ENCODE measurements at regions not wholly inside any gene's neighbourhood (a gene's known extent, or its start where the extent isn't known, plus 50 kb on each side); places are given as distances from the start of the nearest gene placed in this dataset.
"Not testable (repeated sequence)": the region's sequence is repeated elsewhere in the genome, so short reads cannot be mapped to it uniquely, and the experiment has no call there.

DNA sequence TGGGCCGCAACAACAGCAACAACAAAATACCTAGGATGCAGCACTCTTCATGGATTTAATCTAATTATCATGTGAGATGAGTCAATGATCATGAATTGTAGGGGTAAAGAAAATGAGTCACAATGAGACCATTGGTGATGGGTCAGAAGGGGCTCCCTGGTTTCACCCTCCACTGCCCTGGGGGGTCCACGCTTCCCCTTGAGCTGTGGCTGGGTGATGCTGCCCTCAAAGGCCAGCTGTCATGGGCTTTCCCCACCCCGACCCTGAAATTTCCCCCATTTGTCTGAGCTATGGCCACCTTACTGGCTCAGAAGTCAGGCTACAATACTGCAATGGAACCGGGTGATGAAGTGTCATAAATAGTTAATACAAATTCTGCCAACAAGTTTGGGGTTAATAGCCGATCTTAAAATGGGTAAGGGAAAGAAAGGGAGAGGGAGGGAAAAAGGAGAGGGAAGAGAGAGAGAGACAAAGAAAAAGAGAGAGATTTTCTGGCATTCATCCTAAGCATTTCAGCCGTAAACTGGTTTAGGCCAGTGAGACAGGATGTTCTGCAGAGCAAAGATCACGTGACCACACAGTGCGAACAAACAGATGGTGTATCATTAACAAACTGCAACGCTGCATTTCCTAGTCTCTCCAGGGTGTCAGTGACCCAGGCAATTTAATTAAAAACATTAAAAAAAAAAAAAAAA, 143.4 kb upstream of the ERRFI1 start:
- peak; percentile 28 for DNase-seq (ENCODE audit: low read depth)

GRCh38 chr1:8167936-8168335, 141.8 kb upstream of the ERRFI1 start:
- DNase-seq (ENCODE audit: low read depth): no peak

GRCh38 chr1:8166406-8166805, 140.3 kb upstream of the ERRFI1 start:
- no peak for DNase-seq (ENCODE audit: low read depth)

GRCh38 chr1:8165595-8166360, 139.7 kb upstream of the ERRFI1 start:
- no peak for DNase-seq (ENCODE audit: low read depth)

- no peak for DNase-seq (ENCODE audit: low read depth)
Observed at GRCh38 chr1:8164670-8165069, 138.6 kb upstream of the ERRFI1 start.

GRCh38 chr1:8163039-8163438, 136.9 kb upstream of the ERRFI1 start:
- no peak for DNase-seq (ENCODE audit: low read depth)

GRCh38 chr1:8162168-8162567, 136.1 kb upstream of the ERRFI1 start:
- no peak for DNase-seq (ENCODE audit: low read depth)

DNA sequence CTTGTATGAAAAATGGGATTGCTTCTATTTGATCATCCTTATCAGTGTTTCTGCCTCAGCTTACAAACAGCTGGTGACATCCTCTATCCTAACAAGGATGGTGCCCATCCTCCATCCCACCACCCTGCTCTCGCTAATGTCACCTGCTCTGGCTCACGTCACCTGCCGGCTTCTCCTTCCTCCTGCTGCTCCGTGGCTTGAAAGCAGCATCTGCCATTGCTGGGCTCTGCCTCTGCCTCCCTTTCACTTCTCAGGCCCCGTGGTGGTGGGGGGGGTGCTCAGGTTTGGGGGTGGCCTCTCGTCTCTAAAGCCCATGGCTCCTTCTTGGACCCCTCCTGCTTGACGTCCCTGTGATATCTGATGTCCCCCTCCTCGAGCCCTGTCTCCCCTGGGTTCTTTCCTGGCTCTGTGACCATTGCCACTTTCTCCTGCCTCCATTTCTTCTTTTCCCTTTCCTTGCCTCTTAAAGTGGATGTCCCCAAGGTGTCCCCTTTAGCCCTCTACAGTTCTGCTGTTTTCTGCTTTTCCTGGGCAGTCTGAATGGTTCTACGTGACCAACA, 135.5 kb upstream of the ERRFI1 start:
- DNase-seq (ENCODE audit: low read depth): no peak

DNA sequence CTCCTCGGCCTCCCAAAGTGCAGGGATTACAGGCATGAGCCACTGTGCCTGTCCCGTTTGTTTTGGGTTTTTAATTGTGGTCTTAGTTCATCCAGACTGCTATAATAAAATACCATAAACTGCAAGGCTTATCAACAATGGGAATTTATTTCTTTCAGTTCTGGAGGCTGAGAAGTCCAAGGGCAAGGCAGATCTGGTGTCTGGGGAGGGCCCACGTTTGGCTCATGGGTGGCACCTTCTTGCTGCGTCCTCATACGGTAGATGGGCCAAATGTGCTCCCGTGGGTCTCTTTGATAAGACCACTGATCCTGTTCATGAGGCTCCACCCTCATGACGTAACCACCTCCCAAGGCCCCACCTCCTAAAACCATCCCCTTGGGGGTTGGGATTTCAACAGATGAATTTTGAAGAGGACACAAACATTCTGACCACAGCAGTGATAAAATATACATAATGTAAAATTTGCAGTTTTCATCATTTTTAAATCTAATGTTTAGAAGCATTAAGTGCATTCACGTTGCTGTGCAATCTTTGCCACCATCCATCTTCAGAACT, 133.4 kb upstream of the ERRFI1 start:
- DNase-seq (ENCODE audit: low read depth): no peak

- DNase-seq (ENCODE audit: low read depth): no peak
Observed at GRCh38 chr1:8158995-8159394, 132.9 kb upstream of the ERRFI1 start.

GRCh38 chr1:8157765-8158164, 131.7 kb upstream of the ERRFI1 start:
- no peak for DNase-seq (ENCODE audit: low read depth)

DNA sequence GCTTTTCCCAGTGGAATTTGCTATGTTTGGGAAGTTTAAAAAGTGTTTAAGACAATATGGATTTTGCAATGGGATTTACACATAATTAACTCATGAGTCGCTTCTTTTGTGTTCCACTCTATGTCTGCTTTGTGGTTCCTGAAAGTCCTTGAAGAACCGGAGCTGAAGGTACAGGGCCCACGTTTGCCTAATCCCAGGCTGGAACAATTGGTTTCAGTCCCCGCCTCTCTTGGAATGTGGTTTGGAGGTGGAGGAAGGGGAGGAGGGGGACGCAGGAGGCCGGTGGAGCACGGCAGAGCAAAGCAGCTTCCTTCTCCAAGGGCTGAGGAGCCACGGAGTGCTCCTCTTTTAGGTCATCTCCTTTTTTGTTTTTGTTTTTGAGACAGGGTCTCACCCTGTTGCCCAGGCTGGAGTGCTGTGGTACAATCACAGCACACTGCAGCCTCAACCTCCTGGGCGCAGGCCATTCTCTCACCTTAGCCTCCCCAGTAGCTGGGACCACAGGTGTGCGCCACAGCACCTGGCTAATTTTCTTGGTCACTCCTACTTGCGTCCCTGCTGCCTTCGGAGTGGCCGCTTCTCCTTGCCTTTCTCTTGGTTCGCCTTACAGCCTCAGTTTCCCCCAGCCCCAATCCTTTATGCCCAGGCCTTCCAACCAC, 129.5 kb upstream of the ERRFI1 start:
- DNase-seq (ENCODE audit: low read depth): no peak

GRCh38 chr1:8154621-8155052, 128.5 kb upstream of the ERRFI1 start:
- DNase-seq (ENCODE audit: low read depth): no peak

DNA sequence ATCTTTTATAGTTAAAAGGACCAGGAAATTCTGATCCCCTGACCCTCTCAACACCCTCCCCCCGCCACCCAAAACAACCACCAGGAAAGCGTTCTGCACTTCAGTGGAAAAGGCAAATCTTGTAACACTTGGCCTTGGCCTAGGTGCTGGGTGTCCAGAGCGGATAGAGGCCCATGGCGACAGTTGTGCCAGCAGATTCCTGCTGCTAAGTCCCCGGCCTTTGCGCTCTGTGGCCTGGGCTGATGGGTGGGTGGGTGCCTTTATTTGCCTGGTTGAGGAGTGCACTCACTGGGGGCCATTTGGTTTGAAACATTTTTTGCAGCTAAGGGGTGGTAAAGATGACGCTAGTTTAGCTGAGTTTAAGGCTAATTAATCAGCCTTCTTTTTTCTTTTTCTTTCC, 127.9 kb upstream of the ERRFI1 start:
- no peak for DNase-seq (ENCODE audit: low read depth)

DNA sequence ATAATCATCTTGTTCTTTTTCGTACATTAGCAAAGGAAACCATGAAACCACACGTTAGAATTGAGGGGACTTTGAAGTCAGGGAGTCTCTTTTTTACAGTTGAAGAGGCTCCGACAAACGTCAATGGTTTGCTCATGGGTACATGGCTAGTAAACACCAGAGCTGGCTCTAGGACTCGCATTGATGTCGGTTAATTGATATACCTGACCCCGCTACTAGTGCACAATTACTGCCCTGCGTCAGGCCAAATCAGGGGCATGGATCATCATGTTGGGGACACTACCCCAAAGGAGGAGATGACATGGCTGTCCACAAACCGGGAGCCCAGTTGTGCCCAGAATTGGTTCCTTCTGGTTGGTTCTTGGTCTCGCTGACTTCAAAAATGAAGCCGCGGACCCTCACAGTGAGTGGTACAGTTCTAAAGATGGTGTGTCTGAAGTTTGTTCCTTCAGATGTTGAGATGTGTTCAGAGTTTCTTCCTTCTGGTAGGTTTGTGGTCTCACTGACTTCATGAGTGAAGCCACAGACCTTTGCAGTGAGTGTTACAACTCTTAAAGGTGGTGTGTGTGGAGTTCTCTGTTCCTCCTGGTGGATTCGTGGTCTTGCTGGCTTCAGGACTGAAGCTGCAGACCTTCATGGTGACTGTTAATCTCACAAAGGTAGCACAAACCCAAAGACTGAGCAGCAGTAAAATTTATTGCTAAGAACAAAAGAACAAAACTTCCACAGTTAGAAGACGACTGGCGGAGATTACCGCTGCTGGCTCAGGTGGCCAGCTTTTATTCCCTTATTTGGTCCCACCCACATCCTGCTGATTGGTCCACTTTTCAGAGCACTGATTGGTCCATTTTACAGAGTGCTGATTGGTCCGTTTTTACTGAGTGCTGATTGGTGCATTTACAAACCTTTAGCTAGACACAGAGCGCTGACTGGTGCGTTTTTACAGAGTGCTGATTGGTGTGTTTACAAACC, 126.9 kb upstream of the ERRFI1 start:
- DNase-seq (ENCODE audit: low read depth): no peak

GRCh38 chr1:8151647-8152046, 125.5 kb upstream of the ERRFI1 start:
- no peak for DNase-seq (ENCODE audit: low read depth)

GRCh38 chr1:8149756-8150155, 123.6 kb upstream of the ERRFI1 start:
- not testable (repeated sequence) for DNase-seq (ENCODE audit: low read depth)

GRCh38 chr1:8147956-8148355, 121.8 kb upstream of the ERRFI1 start:
- DNase-seq (ENCODE audit: low read depth): no peak

DNA sequence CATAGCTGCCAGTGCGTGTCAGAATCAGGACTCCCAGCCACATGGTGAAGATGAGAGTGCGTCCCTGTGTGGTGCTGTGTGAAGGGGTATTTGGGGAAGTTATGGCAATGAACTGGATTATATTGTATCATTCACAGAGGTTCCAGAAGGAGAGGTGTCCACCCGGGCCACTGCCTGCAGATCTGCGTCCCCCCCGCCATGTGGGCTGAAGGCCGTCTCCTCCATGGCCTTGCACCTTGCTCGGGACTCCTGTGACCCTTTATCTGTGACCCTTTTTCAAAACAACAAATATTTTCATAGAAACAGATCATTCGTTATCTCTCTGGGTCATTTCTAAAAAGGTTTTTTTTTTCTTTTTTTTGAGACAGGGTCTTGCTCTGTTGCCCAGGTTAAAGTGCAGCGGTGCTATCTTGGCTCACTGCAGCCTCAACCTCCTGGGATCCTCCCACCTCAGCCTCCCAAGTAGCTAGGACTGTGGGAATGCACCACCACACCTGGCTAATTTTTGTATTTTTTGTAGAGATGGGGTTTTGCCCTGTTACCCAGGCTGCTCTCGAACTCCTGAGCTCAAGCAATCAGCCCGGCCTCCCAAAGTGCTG, 120.2 kb upstream of the ERRFI1 start:
- DNase-seq (ENCODE audit: low read depth): no peak

DNA sequence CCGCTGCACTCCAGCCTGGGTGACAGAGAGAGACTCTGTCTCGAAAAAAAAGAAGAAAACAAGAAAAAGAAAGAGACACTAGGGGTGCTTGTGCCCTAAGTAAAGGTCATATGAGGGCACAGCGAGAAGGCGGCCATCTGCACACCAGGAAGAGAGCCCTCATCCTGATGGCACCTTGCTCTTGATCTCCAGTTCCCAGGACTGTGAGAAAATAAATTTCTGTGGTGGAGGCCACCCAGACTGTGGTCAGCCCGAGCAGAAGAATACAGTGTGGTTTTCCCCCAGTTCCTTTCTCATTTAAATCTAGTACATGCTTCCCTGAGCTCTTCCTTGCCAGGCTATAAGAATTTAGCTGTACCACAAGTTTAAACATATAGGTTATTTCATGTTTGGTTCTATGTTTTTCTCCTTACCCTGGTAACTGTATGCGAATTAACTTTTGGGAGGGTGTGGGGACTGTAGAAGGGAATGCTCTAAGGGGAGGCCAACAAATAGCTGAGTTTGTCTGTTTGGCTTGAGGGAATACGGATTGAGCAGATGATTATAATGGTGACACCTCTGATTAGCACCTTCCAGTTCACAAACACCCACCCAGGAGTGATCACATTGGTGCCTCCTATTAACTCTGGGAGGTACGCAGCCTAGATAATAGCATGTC, 119.6 kb upstream of the ERRFI1 start:
- DNase-seq (ENCODE audit: low read depth): no peak
